ENCODE measurements at regions not wholly inside any gene's neighbourhood (a gene's known extent, or its start where the extent isn't known, plus 50 kb on each side); places are given as distances from the start of the nearest gene placed in this dataset.
"Not testable (repeated sequence)": the region's sequence is repeated elsewhere in the genome, so short reads cannot be mapped to it uniquely, and the experiment has no call there.

DNA sequence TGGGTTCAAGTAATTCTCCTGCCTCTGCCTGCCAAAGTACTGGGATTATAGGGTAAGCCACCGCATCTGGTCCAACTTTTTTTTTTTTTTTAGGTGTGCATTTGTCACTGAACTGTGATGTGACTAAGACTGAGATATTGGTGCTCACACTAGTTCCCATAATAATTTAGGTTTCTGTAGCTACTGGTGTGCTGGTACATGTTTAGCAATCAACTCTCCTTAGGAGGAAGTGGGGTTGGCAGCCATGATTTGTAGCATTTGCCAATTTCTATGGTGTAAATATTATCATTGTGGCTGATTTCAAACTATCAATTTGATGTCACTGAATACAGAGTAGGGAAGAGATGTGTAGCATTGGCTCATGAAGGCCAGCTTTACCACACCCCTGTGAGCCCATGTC is 372.7 kb downstream of the EDEM1 start:
- DNase-seq = no peak

DNA sequence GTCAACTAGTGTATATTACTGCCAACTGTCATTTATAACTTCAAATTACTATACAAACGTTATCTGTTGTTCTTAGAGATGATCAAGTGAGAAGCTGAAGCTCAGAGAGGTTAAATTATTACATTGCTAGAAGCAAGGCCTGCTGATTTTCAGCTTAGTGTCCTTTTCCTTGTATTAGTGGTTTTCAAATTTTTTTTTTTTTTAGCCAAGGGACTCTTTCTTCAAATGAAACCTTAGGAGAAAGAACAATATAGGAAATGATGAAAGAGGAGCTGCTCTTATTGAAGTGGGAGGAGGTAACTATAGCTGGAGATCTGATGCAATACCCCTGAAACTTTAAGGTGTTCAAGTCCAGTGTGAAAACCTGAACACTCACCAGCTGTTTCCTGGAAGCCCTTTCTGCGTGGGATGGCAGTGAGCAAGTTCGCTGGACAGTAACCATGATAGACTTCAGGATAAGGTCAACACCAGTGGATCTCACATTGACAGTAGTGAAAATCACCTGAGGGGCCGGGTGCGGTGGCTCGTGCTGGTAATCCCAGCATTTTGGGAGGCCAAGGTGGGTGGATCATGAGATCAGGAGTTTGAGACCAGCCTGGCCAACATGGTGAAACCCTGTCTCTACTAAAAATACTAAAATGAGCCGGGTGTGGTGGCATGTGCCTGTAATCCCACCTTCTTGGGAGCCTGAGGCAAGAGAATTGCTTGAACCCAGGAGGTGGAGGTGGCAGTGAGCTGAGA is 376.2 kb downstream of the EDEM1 start:
- DNase-seq = no peak

DNA sequence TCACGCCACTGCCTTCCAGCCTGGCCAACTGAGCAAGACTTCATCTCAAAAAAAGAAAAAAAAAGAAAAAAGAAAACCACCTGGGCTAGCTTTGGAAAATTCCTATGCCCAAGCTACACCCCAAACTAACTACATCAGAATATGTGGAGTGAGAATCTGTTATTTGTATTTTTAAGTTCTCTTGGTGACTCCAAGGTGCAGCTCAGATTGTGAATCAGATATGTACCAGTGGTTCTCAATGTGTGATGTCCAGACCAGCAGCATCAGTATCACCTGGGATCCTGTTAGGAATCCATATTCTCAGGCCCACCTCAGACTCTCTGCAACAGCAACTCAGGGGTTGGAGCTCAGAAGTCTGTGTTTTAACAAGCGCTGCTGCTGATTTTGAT is 376.8 kb downstream of the EDEM1 start:
- DNase-seq = no peak

DNA sequence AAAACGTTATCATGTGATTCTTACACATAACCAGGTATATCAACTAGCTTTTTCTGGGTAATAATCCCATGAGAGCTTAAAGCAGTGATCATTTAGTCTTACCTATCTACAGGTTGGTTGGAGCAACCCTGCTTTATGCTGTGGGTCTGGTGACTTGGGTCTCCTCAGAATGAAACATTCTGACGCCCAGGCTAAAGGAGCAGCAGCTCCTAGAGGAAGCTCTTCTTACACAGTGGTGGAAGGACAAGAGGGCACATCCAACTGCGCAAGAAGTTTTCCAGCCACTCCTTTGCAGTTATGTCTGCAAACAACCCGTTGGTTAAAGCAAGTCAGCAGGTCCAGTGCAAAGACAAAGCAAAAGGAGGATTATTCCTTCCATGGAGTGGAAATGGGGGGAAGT is 377.5 kb downstream of the EDEM1 start:
- no peak for DNase-seq

DNA sequence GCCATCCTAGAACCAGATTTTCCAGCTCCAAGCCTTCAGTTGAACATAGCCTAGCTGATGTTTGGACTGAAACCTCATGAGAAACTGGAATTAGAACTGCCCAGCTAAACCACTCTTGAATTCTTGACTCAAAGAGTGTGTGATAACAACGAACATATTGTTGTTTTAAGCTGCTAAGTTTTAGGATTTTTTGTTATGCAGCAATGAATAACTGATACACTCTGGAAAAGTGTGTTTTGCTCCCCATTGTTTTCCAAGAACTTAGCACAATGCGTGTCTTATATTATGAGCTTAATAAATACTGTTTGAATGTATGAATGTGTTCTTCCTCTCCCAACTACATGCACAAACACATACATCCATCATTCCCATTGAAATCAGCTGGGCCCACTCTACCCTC is 379.6 kb downstream of the EDEM1 start:
- DNase-seq = no peak

DNA sequence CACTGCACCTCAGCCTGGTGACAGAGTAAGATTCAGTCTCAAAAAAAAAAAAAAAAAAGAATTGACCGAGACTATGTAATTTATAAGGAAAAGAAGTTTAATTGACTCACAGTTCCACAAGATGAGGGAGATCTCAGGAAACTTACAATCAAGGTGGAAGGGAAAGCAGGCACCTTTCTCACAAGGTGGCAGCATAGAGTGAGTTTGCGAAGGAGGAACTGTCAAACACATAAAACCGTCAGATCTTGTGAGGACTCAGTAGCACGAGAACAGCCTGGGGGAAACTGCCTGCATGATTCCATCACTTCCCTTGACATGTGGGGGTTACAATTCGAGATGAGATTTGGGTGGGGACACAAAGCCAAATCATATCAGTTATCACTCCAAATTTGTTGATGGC is 380.9 kb downstream of the EDEM1 start:
- no peak for DNase-seq

DNA sequence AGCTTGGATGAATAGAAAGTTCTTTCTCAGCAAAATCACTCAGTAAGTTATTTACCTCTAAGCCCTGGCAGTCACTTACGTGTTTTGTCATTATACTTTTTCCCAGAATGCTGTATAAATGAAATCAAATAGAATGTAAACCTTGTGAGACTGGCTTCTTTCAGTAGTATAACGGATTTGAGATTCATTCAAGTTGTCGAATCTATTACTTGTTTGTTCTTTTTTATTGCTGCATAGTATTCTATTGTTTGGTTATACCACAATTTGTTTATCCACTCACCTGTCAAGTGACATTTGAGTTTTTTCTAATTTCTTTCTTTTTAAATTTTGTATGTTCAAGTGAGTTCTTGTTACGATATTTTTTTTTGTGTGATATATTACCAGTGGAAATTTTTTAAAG is 381.6 kb downstream of the EDEM1 start:
- no peak for DNase-seq

DNA sequence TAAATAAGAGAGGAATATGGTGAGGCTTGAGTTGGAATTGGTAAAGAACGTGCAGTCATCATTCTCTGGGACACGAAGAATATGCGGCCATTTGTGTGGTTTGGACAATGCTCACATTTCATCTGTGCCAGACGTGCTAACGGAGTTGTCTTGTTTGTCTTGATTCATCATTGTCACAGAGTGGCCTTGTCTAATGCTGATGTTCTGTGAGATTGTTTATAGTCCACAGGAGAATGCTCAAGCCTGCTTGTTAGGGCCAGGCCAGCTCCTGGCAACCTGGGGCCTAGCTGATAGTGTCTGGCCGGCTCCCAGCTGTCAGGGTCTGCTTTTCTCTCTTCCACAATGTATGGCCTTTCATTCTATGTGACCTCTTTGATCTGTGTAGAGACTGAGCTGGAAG is 384.7 kb downstream of the EDEM1 start:
- DNase-seq = no peak

DNA sequence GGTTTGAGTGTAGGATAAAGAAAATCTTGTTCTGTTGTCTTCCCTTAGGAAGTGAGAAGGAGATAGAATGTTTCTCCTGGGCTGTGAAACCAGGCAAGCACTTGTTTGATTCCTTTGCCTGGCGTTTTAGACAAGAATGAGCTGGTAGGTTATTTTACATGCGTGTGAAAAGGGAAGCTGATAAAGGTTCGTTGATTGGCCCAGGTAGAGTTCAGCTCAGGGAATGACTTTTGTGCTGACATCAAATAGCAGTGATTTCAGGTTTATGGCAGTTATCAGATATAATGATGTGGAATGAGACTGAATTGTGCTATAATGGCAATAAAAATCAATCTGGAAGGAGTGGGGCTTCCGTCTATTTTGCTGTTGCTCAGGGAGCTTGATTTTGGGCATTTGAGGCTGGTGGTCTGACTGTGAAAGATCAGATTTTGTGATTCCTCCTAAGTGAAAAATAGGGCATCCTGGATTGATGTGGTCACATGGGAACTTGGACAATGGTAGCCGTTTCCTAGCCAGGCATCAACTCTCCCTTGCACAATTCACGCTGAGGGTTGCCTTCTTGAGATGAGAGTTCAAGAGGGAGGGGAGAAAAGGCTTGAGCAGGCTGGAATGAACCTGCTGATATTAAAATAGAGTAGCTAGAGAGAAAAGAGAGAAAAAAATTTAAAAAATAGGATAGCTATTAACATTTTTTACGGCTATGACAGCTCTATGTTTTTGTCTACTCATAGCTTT is 388.9 kb downstream of the EDEM1 start:
- no peak for DNase-seq

DNA sequence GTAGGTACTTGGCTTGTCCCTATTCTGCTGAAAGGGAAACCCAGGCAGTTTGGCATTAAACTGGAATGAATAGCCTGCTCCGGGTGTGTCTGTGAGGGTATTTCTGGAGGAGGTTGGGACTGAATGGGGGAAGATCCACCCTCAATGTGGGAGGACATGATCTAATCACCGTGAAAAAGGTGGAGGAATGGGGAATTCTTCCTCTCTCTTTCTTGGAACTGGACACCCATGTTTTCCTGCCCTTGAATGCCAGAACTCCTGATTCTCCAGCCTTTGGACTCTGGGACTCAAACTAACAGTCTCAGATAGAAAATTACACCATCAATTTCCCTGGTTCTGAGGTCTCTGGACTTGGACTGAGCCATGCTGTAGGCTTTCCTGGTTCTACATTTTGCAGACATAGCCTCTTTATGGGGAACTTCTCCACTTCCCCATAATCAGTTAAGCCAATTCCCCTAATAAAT is 391.7 kb downstream of the EDEM1 start:
- DNase-seq = no peak

DNA sequence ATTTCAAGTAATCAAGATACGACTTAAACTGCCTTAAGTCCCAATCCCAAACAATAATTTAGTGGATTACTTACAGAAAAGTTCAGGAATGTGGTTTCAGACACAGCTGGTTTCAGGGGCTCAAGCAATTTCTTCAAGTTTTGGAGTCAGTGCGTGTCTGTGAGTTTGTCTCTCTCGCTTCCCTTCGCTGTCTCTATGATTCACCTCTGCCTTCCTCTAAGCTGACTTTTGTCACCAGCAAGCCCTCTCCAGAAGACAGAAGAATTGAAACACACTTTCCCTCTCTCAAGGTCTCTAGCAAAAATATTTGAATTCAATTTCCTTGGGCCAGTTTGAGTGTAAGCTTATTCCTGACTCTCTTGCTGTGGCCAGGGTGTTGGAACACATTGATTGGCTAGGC is 392.4 kb downstream of the EDEM1 start:
- no peak for DNase-seq

DNA sequence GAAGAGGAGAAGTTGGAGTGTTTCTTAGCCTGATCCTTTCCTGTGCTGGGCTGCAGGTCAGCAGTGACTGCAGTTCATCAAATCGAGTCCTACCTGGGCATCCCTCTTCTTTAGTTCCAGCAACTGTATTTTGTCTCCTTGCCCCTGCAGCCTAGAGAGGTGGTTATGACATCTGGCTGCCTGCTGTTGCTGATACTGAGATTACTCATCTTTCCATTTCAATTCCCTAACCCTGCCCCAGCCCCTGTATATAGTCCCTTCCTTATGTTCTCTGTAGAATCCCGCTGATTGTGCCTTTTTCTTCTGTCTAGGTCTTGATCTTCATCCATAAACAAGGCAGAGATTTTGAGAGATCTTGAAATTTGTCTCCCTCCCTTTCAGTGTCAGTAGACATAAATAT is 393.3 kb downstream of the EDEM1 start:
- DNase-seq = no peak

DNA sequence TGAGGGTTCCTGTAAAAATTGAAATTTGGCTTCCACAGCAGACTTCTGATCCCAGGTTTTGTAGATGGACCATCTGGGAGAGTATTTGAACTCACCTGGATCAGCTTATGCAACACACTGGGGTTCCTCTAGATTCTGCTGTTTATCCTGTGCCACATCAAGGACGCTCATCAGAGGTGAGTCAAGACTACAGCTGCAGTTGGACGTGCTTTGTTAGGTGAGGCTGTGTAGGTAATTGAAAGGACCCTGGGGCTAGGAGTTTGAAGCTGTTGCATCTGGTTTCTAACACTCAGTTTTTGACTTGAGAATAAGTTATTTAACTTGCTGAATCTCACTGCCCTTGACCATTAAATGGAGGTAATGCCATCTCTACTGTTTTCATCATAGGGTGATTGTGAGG is 394.2 kb downstream of the EDEM1 start:
- no peak for DNase-seq

DNA sequence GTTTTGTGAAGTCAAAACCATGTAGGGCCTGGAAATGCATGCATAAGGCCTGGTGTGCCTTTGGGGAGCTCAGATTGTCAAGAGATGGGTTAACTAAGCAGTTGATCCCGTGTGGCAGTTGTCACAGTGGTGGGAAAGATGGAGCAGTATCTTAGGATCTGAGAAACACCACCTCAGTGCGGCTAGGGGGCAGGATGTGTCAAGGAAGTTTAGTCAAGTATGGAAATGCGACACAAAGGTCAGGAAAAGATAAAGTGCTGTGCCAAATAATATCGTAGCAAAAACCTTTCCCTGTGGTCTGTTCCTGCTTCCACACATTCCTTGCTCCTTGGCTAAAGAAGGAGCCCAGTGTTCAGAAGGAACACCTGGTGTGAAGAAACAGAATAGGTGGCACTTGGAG is 396.4 kb downstream of the EDEM1 start:
- no peak for DNase-seq

DNA sequence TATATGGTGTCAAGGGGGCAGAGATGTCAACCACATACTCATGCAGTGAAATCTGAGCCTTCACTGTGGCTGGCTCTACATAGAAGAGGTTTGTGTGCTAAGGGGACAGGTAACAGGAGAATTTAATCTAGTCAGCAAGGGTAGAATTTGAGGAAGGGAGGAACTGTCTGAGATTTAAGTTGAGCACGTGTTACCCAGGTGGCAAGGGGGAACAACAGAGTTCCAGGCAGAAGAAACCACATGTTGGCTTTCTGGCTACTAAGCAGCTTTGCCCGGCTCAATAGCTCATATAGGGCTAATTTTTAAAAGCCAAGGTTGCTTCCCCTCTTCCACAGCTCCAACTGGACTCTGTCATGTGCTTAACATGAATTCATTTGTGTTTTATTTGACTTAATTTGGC is 397.6 kb downstream of the EDEM1 start:
- no peak for DNase-seq

DNA sequence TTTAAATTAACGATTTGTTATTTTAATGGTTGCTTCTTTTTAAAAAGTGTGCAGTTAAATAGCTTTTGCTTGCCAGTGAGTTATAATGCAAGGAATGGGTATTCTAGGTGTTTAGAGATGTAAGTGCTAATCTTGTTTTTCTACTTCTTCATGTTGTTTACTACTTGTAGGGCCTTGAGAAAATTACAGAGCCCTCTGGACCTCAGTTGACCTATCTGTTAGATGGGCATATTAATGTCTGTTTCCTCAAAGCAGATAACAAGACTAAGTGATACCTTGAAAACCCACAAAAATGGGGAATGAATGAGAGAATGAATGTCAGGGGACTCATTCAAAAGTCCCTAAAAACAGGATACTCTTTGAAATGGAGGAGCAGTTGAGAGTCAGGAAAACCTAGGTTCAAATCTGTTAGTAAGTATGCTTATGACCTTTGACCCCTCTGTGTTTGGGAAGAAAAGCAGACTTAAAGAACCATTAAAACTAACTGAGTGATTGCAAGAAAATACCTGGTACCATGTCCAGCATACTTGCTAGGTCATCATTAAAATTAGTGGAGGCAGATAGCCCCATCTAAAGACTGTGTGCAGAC is 419.5 kb downstream of the EDEM1 start:
- DNase-seq = no peak

DNA sequence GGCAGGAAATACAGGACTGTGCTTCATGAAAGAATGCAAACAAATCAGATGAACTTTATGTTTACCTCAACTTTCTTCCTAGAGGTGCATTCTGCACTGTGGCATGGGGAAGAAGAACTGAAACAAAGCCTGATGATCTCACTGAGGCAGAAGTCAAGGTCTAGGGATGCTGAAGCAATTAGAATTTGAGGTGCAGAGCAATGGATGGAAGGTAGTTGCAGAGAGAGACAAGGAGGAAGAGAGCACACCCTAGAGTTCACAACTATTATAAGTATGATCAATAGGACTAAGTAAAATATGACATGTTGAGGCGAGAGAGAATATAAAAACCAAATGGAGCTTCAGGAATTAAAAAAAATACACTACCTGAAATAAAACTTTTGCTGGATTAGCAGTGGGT is 420.1 kb downstream of the EDEM1 start:
- no peak for DNase-seq

DNA sequence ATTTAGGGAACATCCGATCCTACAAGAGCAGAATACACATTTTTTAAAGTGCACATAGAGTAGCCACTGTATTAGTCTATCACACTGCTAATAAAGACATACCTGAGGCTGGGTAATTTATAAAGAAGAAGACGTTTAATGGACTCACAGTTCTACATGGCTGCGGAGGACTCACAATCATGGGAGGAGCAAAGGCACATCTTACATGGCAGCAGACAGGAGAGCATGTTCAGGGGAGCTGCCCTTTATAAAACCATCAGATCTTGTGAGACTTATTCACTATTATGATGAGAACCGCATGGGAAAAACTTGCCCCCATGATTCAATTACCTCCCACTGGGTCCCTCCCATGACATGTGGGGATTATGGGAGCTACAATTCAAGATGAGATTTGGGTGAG is 421.5 kb downstream of the EDEM1 start:
- DNase-seq = not testable (repeated sequence)

DNA sequence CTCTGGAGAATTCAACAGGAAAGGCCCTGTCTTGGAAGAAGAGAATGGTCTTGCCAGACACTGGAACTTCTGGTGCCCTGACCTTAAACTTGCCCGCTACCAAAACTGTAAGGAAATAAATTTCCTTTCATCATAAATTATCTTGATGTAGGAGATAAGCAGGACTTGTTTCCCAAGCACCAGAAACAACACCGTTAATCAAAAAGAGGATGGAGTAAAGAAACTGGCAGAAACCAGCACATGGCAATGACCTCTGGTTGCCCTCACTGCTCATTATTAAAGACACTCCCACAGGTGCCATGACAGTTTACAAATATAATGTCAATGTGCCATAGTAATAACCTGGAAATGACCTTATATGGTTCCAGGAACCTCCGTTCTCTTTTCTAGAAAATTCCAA is 426.1 kb downstream of the EDEM1 start:
- no peak for DNase-seq

DNA sequence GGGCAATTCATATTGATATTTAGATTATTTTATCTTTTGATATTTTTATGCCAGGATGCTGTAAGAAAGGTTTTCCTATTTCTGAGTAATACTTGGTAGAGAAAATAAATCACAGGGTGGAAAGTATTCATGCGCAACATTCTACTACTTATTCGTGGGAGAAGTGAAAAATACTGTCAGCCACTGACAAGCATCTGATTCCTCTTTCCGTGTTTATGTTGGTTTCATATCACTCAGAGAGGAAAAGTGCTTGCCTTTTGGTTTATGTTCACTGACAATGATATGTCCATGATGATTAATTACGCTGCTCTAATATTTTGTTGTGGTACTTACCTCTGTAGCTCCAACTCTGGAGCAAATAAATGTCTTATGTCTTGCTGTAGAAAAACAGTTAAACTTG is 429.4 kb downstream of the EDEM1 start:
- no peak for DNase-seq

DNA sequence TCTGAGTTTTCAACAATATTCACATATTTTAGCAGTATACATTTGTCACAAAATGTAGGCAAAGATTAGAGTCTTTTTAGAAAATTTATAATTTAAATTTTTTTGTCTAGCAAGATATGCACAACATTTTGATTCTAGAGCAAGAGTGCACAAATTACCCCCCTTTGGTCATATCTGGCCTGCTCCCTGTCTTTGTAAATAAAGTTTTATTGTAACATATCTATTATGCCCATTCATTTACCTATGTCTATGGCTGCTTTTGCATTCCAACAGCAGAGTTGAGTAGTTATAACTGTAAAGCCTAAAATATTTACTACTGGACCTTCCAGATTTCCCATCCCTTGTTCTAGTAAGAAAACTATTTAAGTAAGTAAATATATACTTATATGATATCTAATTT is 430.7 kb downstream of the EDEM1 start:
- DNase-seq = no peak

DNA sequence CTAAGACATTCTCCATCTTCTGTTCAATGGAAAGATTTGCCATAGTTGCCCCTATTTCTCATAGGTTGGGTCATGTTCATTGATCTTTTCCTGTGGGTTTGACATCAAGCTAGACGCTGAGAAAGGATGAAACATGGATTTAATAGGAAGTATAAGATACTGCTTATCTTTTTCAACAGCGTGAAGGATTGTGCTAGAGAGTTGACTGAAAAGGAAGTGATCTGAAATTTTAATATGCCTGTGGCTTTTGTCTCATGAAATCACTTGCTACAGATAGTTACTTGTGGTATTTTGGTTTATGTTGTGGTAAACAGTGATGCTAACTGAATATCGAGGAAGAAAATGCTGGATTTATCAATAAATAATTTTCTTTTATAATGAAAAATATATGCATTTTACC is 442.9 kb downstream of the EDEM1 start:
- no peak for DNase-seq

DNA sequence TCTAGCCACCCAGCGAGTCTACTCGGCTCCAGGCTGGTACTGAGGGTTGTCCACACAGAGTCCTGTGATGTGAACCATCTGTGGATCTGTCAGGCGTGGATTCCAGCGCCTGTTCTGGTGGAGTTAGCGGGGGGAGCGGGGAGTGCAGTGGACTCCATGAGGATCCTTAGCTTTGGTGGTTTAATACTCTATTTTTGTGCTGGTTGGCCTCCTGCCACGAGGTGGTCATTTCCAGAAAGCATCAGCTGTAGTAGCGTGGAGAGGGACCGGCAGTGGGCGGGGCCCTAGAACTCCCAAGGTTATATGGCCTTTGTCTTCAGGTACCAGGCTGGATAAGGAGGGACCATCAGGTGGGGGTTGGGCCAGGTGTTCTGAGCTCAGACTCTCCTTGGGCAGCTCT is 446.5 kb downstream of the EDEM1 start:
- DNase-seq = no peak

DNA sequence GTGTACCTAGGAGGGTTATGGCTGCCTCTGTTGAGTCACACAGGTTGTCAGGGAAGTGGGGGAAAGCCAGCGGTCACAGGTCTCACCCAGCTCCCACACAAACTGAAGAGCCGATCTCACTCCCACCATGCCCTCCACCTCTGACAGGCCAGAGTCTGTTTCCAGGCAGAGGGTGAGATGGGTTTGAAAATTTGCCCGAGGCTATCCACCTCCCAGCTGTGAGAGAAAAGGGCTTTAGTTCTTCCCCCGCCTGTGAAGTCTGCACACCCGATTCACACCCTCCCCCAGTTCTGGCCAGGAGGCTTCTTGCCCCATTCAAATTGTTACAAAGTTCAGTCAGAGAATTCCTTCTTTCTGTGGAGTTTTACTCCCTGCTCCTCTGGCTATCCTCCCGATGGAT is 446.9 kb downstream of the EDEM1 start:
- DNase-seq = no peak
